H1 (cell line): ENCODE measurements at regions not wholly inside any gene's neighbourhood (a gene's known extent, or its start where the extent isn't known, plus 50 kb on each side); places are given as distances from the start of the nearest gene placed in this dataset.

Source experiments
- CTCF ChIA-PET: fragments of 300-600 bp; sonication (Branson Sonifier 250); formaldehyde crosslinking; loops from one replicate; lab custom pipeline; 2021; ENCODE audit not compliant: partially characterized antibody; lab: Charles Lee
- POLR2A ChIA-PET: fragments of 300-600 bp; sonication (Branson Sonifier 250); formaldehyde crosslinking; loops from one replicate; lab custom pipeline; 2021; ENCODE audit warnings: inconsistent platforms; ENCODE audit not compliant: partially characterized antibody; lab: Charles Lee
- DNase-seq, 2 experiments: peaks; one replicate each; pipeline versions ENCODE4 v3.0.0 to v3.0.0-alpha.2; 2010 to 2022; ENCODE audit warnings: low spot score in 2 of 2, low read depth in 1 of 2, mixed read lengths in 1 of 2
- FAIRE-seq: peaks from 2 replicates; lab custom pipeline; 2011; peaks lifted over from hg19 to GRCh38; lab: Jason Lieb, UNC
- H2AFZ ChIP-seq: 2 replicates; pipeline ENCODE4 v1.8.1; 2012; ENCODE audit warnings: low read length, inconsistent platforms
- H2AK5ac ChIP-seq: 2 replicates; pipeline ENCODE4 v1.6.1; 2013; ENCODE audit warnings: low read depth, low read length
- H2BK120ac ChIP-seq: replicated peaks from 2 replicates; pipeline ENCODE3; 2013; ENCODE audit warnings: low read depth, low read length, inconsistent platforms
- H2BK12ac ChIP-seq: 2 replicates; pipeline ENCODE4 v1.6.1; 2013; ENCODE audit warnings: low read depth, low read length
- H2BK15ac ChIP-seq: 2 replicates; pipeline ENCODE4 v1.6.1; 2013; ENCODE audit warnings: low read length
- H2BK20ac ChIP-seq: 2 replicates; pipeline ENCODE4 v1.6.1; 2013; ENCODE audit warnings: low read length
- H2BK5ac ChIP-seq: 2 replicates; pipeline ENCODE4 v1.6.1; 2013; ENCODE audit warnings: low read depth, low read length
- H3K14ac ChIP-seq: 2 replicates; pipeline ENCODE4 v1.6.1; 2013; ENCODE audit warnings: inconsistent platforms; ENCODE audit not compliant: insufficient read length
- H3K18ac ChIP-seq: 2 replicates; pipeline ENCODE4 v1.6.1; 2013; ENCODE audit warnings: low read length; ENCODE audit errors: extremely low read depth
- H3K23ac ChIP-seq: 2 replicates; pipeline ENCODE4 v1.6.1; 2013; ENCODE audit warnings: inconsistent platforms; ENCODE audit not compliant: insufficient read length
- H3K23me2 ChIP-seq: 2 replicates; pipeline ENCODE4 v1.6.1; 2013; ENCODE audit warnings: low read depth, low read length
- H3K27ac ChIP-seq: 2 replicates; pipeline ENCODE4 v1.6.1; 2011; ENCODE audit warnings: low read depth, low read length, inconsistent platforms
- H3K27me3 ChIP-seq, 4 experiments: replicated peaks in 1 of 4; 1 replicate in 1 of 4; 2 replicates in 3 of 4; pipeline versions ENCODE4 v1.6.1 to v1.8.1; 2011 to 2013; ENCODE audit warnings: low read length in 3 of 4, mild to moderate bottlenecking in 3 of 4, inconsistent platforms in 2 of 4, mixed read lengths in 2 of 4, moderate library complexity in 1 of 4; ENCODE audit not compliant: control insufficient read depth in 3 of 4, insufficient read depth in 3 of 4; ENCODE audit errors: extremely low read depth in 1 of 4
- H3K36me3 ChIP-seq, 4 experiments: 2 replicates each; pipeline versions ENCODE4 v1.6.1 to v1.8.1; 2011 to 2013; ENCODE audit warnings: mild to moderate bottlenecking in 4 of 4, low read length in 3 of 4, moderate library complexity in 2 of 4, control low read depth in 1 of 4, inconsistent platforms in 1 of 4; ENCODE audit not compliant: insufficient read depth in 4 of 4, control insufficient read depth in 2 of 4
- H3K4ac ChIP-seq: replicated peaks from 2 replicates; pipeline ENCODE3; 2013; ENCODE audit warnings: low read length, low read depth, mixed read lengths, inconsistent platforms; ENCODE audit not compliant: insufficient read length
- H3K4me1 ChIP-seq, 4 experiments: replicated peaks in 1 of 4; 1 replicate in 1 of 4; 2 replicates in 3 of 4; pipeline versions ENCODE4 v1.6.1 to v1.8.1; 2011 to 2013; ENCODE audit warnings: low read length in 3 of 4, inconsistent platforms in 2 of 4, mixed read lengths in 1 of 4; ENCODE audit not compliant: insufficient read depth in 4 of 4, control insufficient read depth in 3 of 4
- H3K4me2 ChIP-seq, 2 experiments: 2 replicates each; pipeline versions ENCODE4 v1.6.1 to v1.8.1; 2011 to 2013; ENCODE audit warnings: low read depth in 2 of 2, low read length in 2 of 2, control low read depth in 1 of 2, inconsistent platforms in 1 of 2, mild to moderate bottlenecking in 1 of 2; ENCODE audit not compliant: insufficient read depth in 1 of 2
- H3K4me3 ChIP-seq, 4 experiments: fragments of 200-600, 300-600 bp in 1 of 4; sonication (generic), shearing (Covaris generic), sonication (Bioruptor Twin) in 1 of 4; 2 replicates each; pipeline versions ENCODE4 v1.5.1 to v1.8.1; 2011 to 2016; ENCODE audit warnings: low read length in 4 of 4, low read depth in 3 of 4, control low read depth in 2 of 4, inconsistent platforms in 2 of 4, mild to moderate bottlenecking in 2 of 4, mixed read lengths in 1 of 4, moderate library complexity in 1 of 4; ENCODE audit not compliant: insufficient read depth in 2 of 4; ENCODE audit errors: extremely low read depth in 1 of 4
- H3K56ac ChIP-seq: replicated peaks from 2 replicates; pipeline ENCODE3; 2013; ENCODE audit warnings: low read depth, mild to moderate bottlenecking, mixed read lengths, low read length, inconsistent platforms; ENCODE audit not compliant: insufficient read length
- H3K79me1 ChIP-seq: 2 replicates; pipeline ENCODE4 v1.6.1; 2013; ENCODE audit warnings: low read depth, low read length, control low read depth
- H3K79me2 ChIP-seq, 2 experiments: 2 replicates each; pipeline versions ENCODE4 v1.6.1 to v1.8.1; 2012 to 2013; ENCODE audit warnings: low read length in 2 of 2, mild to moderate bottlenecking in 2 of 2, inconsistent platforms in 1 of 2; ENCODE audit not compliant: insufficient read depth in 2 of 2, control insufficient read depth in 1 of 2
- H3K9ac ChIP-seq, 4 experiments: replicated peaks in 1 of 4; 1 replicate in 1 of 4; 2 replicates in 3 of 4; pipeline versions ENCODE4 v1.6.1 to v1.8.1; 2011 to 2013; ENCODE audit warnings: low read depth in 3 of 4, low read length in 3 of 4, control low read depth in 2 of 4, mild to moderate bottlenecking in 2 of 4, moderate library complexity in 2 of 4, inconsistent platforms in 1 of 4; ENCODE audit errors: extremely low read depth in 1 of 4
- H3K9me3 ChIP-seq, 2 experiments: 2 replicates each; pipeline versions ENCODE4 v1.6.1 to v1.8.1; 2012 to 2013; ENCODE audit warnings: mild to moderate bottlenecking in 2 of 2, moderate library complexity in 2 of 2, control low read depth in 1 of 2, inconsistent platforms in 1 of 2, low read depth in 1 of 2, low read length in 1 of 2, mixed read lengths in 1 of 2; ENCODE audit not compliant: insufficient read depth in 2 of 2
- H4K20me1 ChIP-seq, 2 experiments: replicated peaks in 1 of 2; 2 replicates each; pipeline versions ENCODE3 to v1.8.1; 2011 to 2013; ENCODE audit warnings: inconsistent platforms in 2 of 2, low read length in 2 of 2, mild to moderate bottlenecking in 1 of 2; ENCODE audit not compliant: insufficient read depth in 2 of 2, control insufficient read depth in 1 of 2
- H4K5ac ChIP-seq: 2 replicates; pipeline ENCODE4 v1.6.1; 2013; ENCODE audit warnings: low read length, low read depth, mixed read lengths, inconsistent platforms; ENCODE audit not compliant: insufficient read length
- H4K8ac ChIP-seq: 2 replicates; pipeline ENCODE4 v1.8.0; 2013; ENCODE audit warnings: mild to moderate bottlenecking, moderate library complexity, low read length, inconsistent platforms; ENCODE audit not compliant: insufficient read depth; ENCODE audit errors: extremely low read depth
- H4K91ac ChIP-seq: replicated peaks from 2 replicates; pipeline ENCODE3; 2013; ENCODE audit warnings: low read length, mixed read lengths, inconsistent platforms; ENCODE audit not compliant: insufficient read length
- ATF3 ChIP-seq: IDR thresholded peaks from 2 replicates; pipeline ENCODE4 v1.6.1; 2011; ENCODE audit warnings: low read depth, mild to moderate bottlenecking, low read length; ENCODE audit not compliant: insufficient read depth
- CEBPB ChIP-seq: IDR thresholded peaks from 2 replicates; pipeline ENCODE4 v1.6.1; 2012; ENCODE audit warnings: low read depth, low read length
- CTBP2 ChIP-seq: IDR thresholded peaks from 2 replicates; pipeline ENCODE4 v1.7.0; 2011; ENCODE audit warnings: borderline replicate concordance, mild to moderate bottlenecking, moderate library complexity, mixed read lengths, low read length; ENCODE audit not compliant: insufficient read depth, insufficient read length
- CTCF ChIP-seq, 3 experiments: IDR thresholded peaks; 1 replicate in 2 of 3; 2 replicates in 1 of 3; pipeline versions ENCODE4 v1.5.1 to v1.6.1; 2011; ENCODE audit warnings: low read length in 3 of 3, mild to moderate bottlenecking in 3 of 3, inconsistent platforms in 2 of 3, low read depth in 1 of 3, moderate library complexity in 1 of 3; ENCODE audit not compliant: insufficient read depth in 1 of 3; ENCODE audit errors: control extremely low read depth in 1 of 3
- EZH2 ChIP-seq: fragments of 200-600 bp; sonication (generic); IDR thresholded peaks from 2 replicates; pipeline ENCODE4 v1.7.1; 2012; ENCODE audit warnings: low read depth, mild to moderate bottlenecking, moderate library complexity, low read length, inconsistent platforms; ENCODE audit not compliant: severe bottlenecking
- KDM5A ChIP-seq: fragments of 200-600 bp; IDR thresholded peaks from 2 replicates; pipeline ENCODE4 v1.7.1; 2012; ENCODE audit warnings: mild to moderate bottlenecking, low read length, inconsistent platforms, mixed read lengths
- RBBP5 ChIP-seq: IDR thresholded peaks from 2 replicates; pipeline ENCODE4 v1.7.1; 2012; ENCODE audit warnings: low read depth, mild to moderate bottlenecking, inconsistent platforms, low read length, moderate library complexity, borderline replicate concordance
- RFX5 ChIP-seq: IDR thresholded peaks from 2 replicates; pipeline ENCODE4 v1.6.1; 2011; ENCODE audit warnings: low read depth, low read length, improper control_type of control experiment, borderline replicate concordance
- SIN3A ChIP-seq, 2 experiments: IDR thresholded peaks in 1 of 2; conservative IDR thresholded peaks in 1 of 2; 2 replicates each; pipeline ENCODE4 v1.6.1; 2011 to 2012; ENCODE audit warnings: low read length in 2 of 2, improper control_type of control experiment in 1 of 2, low read depth in 1 of 2, mild to moderate bottlenecking in 1 of 2
- SIX5 ChIP-seq: IDR thresholded peaks from 2 replicates; pipeline ENCODE4 v1.6.1; 2011; ENCODE audit warnings: mild to moderate bottlenecking, low read depth, low read length
- SP4 ChIP-seq: IDR thresholded peaks from 2 replicates; pipeline ENCODE4 v1.6.1; 2012; ENCODE audit warnings: low read length, inconsistent platforms
- WGBS, 2 experiments: shearing (Covaris generic) in 1 of 2; methylation state at CpG; one replicate each; pipeline versions ENCODE4 v1.1.6 to v1.1.7; 2013 to 2015; ENCODE audit warnings: low lambda C conversion rate in 2 of 2, mixed read lengths in 2 of 2, inconsistent platforms in 1 of 2, low coverage in 1 of 2, missing lambda C conversion rate in 1 of 2; ENCODE audit not compliant: insufficient replicate concordance in 2 of 2, insufficient coverage in 1 of 2, insufficient read length in 1 of 2; ENCODE audit errors: extremely low coverage in 1 of 2, missing lambda C conversion rate in 1 of 2; 5-methylcytosine and 5-hydroxymethylcytosine counted together

- H4K8ac ChIP-seq: no peak overlapping the region
- TF ChIP-seq SIX5 (no peak), CTCF (IDR thresholded peaks at IDR 0.05; ENCODE audit: control extremely low read depth in 1 of 3, insufficient read depth in 1 of 3, low read depth in 1 of 3, low read length in 3 of 3) (no peak), EZH2 (no peak), RFX5 (no peak), KDM5A (no peak), SIN3A (conservative IDR thresholded peaks at IDR 0.05 in 1 of 2, IDR thresholded peaks at IDR 0.05 in 1 of 2; ENCODE audit: low read depth in 1 of 2, low read length in 2 of 2) (no peak), SP4 (no peak), RBBP5 (no peak), CTBP2 (no peak), CEBPB (no peak), ATF3 (no peak)
Observed at GRCh38 chr7:25361863-25362262, 133.6 kb upstream of the NPVF start.

More at GRCh38 chr7:25361863-25362262, 133.6 kb upstream of the NPVF start:
- ChIA-PET POLR2A (no interaction called here), CTCF (no interaction called here)
- H3K18ac ChIP-seq: no peak overlapping the region
- H3K14ac ChIP-seq: no peak overlapping the region
- no peak overlapping the region for H3K9ac ChIP-seq
- DNase-seq (no peak), FAIRE-seq (no peak)
- no peak overlapping the region for H2AFZ ChIP-seq
- no peak overlapping the region for H2BK5ac ChIP-seq
- no peak overlapping the region for H4K91ac ChIP-seq
- no peak overlapping the region for H2AK5ac ChIP-seq
- H3K4me1 ChIP-seq: no peaks in the 10 kb centered on the region
- H3K9me3 ChIP-seq: no peaks in the 10 kb centered on the region
- no peak overlapping the region for H3K4me2 ChIP-seq
- no peak overlapping the region for H2BK20ac ChIP-seq
- H3K36me3 ChIP-seq: no peaks in the 10 kb centered on the region
- H3K23ac ChIP-seq: no peak overlapping the region
- H3K4me3 ChIP-seq: no peak overlapping the region
- no peaks in the 10 kb centered on the region for H3K23me2 ChIP-seq
- H3K4ac ChIP-seq: no peak overlapping the region
- H2BK120ac ChIP-seq: no peak overlapping the region
- H4K5ac ChIP-seq: no peak overlapping the region
- H2BK12ac ChIP-seq: no peak overlapping the region
- no peaks in the 10 kb centered on the region for H3K27me3 ChIP-seq
- H4K20me1 ChIP-seq: no peaks in the 10 kb centered on the region
- H3K79me2 ChIP-seq: no peaks in the 10 kb centered on the region
- WGBS, 2 experiments: 65% methylated on average over 1 of the region's 1 CpG; no CpG with 5 or more reads in 1 of the 2 experiments
- no peak overlapping the region for H3K56ac ChIP-seq
- H3K27ac ChIP-seq: no peak overlapping the region
- H2BK15ac ChIP-seq: no peak overlapping the region
- no peaks in the 10 kb centered on the region for H3K79me1 ChIP-seq
